K562 (cell line): ENCODE measurements at regions not wholly inside any gene's neighbourhood (a gene's known extent, or its start where the extent isn't known, plus 50 kb on each side); places are given as distances from the start of the nearest gene placed in this dataset.

ENCODE experiments used
- BCL6 ChIP-seq: fragments of 250-450 bp; sonication (Bioruptor Pico); IDR thresholded peaks from 2 replicates; pipeline ENCODE4 v1.4.0; 2020
- CEBPG ChIP-seq, 3 experiments: fragments of 200-800 bp in 1 of 3; sonication (Bioruptor generic) in 1 of 3; sonication (generic) in 1 of 3; formaldehyde crosslinking in 1 of 3; IDR thresholded peaks in 2 of 3; conservative IDR thresholded peaks in 1 of 3; 2 replicates each; pipeline versions ENCODE4 v1.6.1 to v1.8.0; 2016 to 2022; ENCODE audit warnings: missing compliant biosample characterization in 2 of 3, missing genetic modification characterization in 2 of 3, mild to moderate bottlenecking in 1 of 3, missing genetic modification reagents in 1 of 3
- DIDO1 ChIP-seq: fragments of 450-650 bp; IDR thresholded peaks from 2 replicates; pipeline ENCODE4 v1.6.1; 2016; ENCODE audit warnings: low read depth, missing biosample characterization, missing genetic modification characterization
- HMGXB4 ChIP-seq: sonication (generic); formaldehyde crosslinking; IDR thresholded peaks from 2 replicates; pipeline ENCODE4 v1.8.1; 2023; ENCODE audit warnings: mild to moderate bottlenecking, missing genetic modification reagents
- JUN ChIP-seq, 2 experiments: sonication (generic) in 1 of 2; formaldehyde crosslinking in 1 of 2; IDR thresholded peaks; 2 replicates each; pipeline versions ENCODE4 v1.6.1 to v1.8.0; 2012 to 2022; ENCODE audit warnings: borderline replicate concordance in 2 of 2, mild to moderate bottlenecking in 2 of 2, improper control_type of control experiment in 1 of 2, low read depth in 1 of 2, low read length in 1 of 2, missing genetic modification reagents in 1 of 2
- MYNN ChIP-seq, 2 experiments: sonication (generic); formaldehyde crosslinking in 1 of 2; IDR thresholded peaks; 2 replicates each; pipeline versions ENCODE4 v1.5.0 to v1.6.1; 2016 to 2020; ENCODE audit warnings: antibody characterized with exemption in 1 of 2, missing genetic modification reagents in 1 of 2
- NONO ChIP-seq, 2 experiments: fragments of 200-400 bp in 1 of 2; fragments of 450-650 bp in 1 of 2; formaldehyde crosslinking in 1 of 2; IDR thresholded peaks; 2 replicates each; pipeline ENCODE4 v1.6.1; 2017; ENCODE audit warnings: low read depth in 2 of 2, mild to moderate bottlenecking in 2 of 2, moderate library complexity in 2 of 2, low read length in 1 of 2
- NR0B1 ChIP-seq: fragments of 450-650 bp; IDR thresholded peaks from one replicate; pipeline ENCODE4 v1.6.1; 2018; ENCODE audit warnings: mild to moderate bottlenecking, moderate library complexity; ENCODE audit not compliant: partially characterized antibody
- PCBP1 ChIP-seq: fragments of 200-400 bp; formaldehyde crosslinking; IDR thresholded peaks from 2 replicates; pipeline ENCODE4 v1.6.1; 2018; ENCODE audit warnings: mild to moderate bottlenecking, low read depth, low read length; ENCODE audit not compliant: poor library complexity, severe bottlenecking
- SFPQ ChIP-seq: fragments of 200-400 bp; formaldehyde crosslinking; IDR thresholded peaks from 2 replicates; pipeline ENCODE4 v1.6.1; 2017; ENCODE audit warnings: mild to moderate bottlenecking, low read depth, low read length, moderate library complexity
- SIRT6 ChIP-seq: IDR thresholded peaks from one replicate; pipeline ENCODE4 v1.6.1; 2012; ENCODE audit warnings: low read depth, mild to moderate bottlenecking, control low read depth, inconsistent platforms, low read length, moderate library complexity
- SRSF7 ChIP-seq: fragments of 200-400 bp; formaldehyde crosslinking; optimal IDR thresholded peaks from 2 replicates; pipeline ENCODE3; 2017; ENCODE audit warnings: mild to moderate bottlenecking, low read depth, low read length
- TCFL5 ChIP-seq: fragments of 250-450 bp; sonication (Bioruptor Pico); conservative IDR thresholded peaks from 2 replicates; pipeline ENCODE4 v1.6.1; 2021; ENCODE audit warnings: mild to moderate bottlenecking, moderate library complexity, matching md5 sums
- THAP12 ChIP-seq: fragments of 250-450 bp; sonication (Bioruptor Pico); IDR thresholded peaks from 2 replicates; pipeline ENCODE4 v1.9.0; 2021; ENCODE audit warnings: mild to moderate bottlenecking, inconsistent platforms
- ZBTB1 ChIP-seq: sonication (generic); formaldehyde crosslinking; IDR thresholded peaks from 2 replicates; pipeline ENCODE4 v1.8.1; 2023; ENCODE audit warnings: missing genetic modification reagents, low read depth, mild to moderate bottlenecking, borderline replicate concordance
- ZFP91 ChIP-seq: sonication (generic); formaldehyde crosslinking; IDR thresholded peaks from 2 replicates; pipeline ENCODE4 v1.8.0; 2022; ENCODE audit warnings: mild to moderate bottlenecking, missing genetic modification reagents
- ZNF217 ChIP-seq: sonication (generic); formaldehyde crosslinking; IDR thresholded peaks from 2 replicates; pipeline ENCODE4 v1.8.0; 2022; ENCODE audit warnings: mild to moderate bottlenecking, missing genetic modification reagents

- TF ChIP-seq HMGXB4 (CRISPR knock-in tag) = no peak
- no peak for TF ChIP-seq CEBPG (CRISPR knock-in tag; IDR thresholded peaks at IDR 0.05)
- peak in 1 of 2 experiments; percentile 40; a peak in 1 of 4 replicates for TF ChIP-seq CEBPG (tag; conservative IDR thresholded peaks at IDR 0.05 in 1 of 2, IDR thresholded peaks at IDR 0.05 in 1 of 2)
- no peak for TF ChIP-seq ZNF217 (CRISPR knock-in tag)
- no peak for TF ChIP-seq BCL6 (CRISPR knock-in tag)
- no peak for TF ChIP-seq NR0B1
- TF ChIP-seq DIDO1 (tag) = no peak
- no peak for TF ChIP-seq MYNN (IDR thresholded peaks at IDR 0.05)
- TF ChIP-seq MYNN (CRISPR knock-in tag; IDR thresholded peaks at IDR 0.05) = no peak
- TF ChIP-seq SIRT6 = no peak
- TF ChIP-seq TCFL5 (CRISPR knock-in tag) = no peak
- TF ChIP-seq JUN (IDR thresholded peaks at IDR 0.05; ENCODE audit: borderline replicate concordance, low read depth, low read length) = 0 out of 2 replicates have a peak, but pooled peaks have one; percentile 47
- TF ChIP-seq JUN (CRISPR knock-in tag; IDR thresholded peaks at IDR 0.05; ENCODE audit: borderline replicate concordance) = no peak
- TF ChIP-seq NONO (IDR thresholded peaks at IDR 0.05; ENCODE audit: low read depth in 2 of 2, low read length in 1 of 2) = no peak
- TF ChIP-seq ZFP91 (CRISPR knock-in tag) = no peak
- no peak for TF ChIP-seq ZBTB1 (CRISPR knock-in tag)
- no peak for TF ChIP-seq SFPQ
- TF ChIP-seq SRSF7 = no peak
- TF ChIP-seq PCBP1 = no peak
- no peak for TF ChIP-seq THAP12 (CRISPR knock-in tag)
Measured at GRCh38 chr10:3534433-3534832, 250.6 kb downstream of the KLF6 start (continued).
